Effector CD4-positive, alpha-beta T cell (primary cell): ENCODE measurements at regions not wholly inside any gene's neighbourhood (a gene's known extent, or its start where the extent isn't known, plus 50 kb on each side); places are given as distances from the start of the nearest gene placed in this dataset.
A peak's percentile ranks its signal among the peaks of the same experiment; 100 is the strongest.

Source experiments
- DNase-seq: peaks from one replicate; pipeline ENCODE4 v3.0.0-alpha.2; 2020

- DNase-seq = no peak
These were observed 134.3 kb upstream of the POU5F2 start for GRCh38 chr5:93875693-93876092.

DNA sequence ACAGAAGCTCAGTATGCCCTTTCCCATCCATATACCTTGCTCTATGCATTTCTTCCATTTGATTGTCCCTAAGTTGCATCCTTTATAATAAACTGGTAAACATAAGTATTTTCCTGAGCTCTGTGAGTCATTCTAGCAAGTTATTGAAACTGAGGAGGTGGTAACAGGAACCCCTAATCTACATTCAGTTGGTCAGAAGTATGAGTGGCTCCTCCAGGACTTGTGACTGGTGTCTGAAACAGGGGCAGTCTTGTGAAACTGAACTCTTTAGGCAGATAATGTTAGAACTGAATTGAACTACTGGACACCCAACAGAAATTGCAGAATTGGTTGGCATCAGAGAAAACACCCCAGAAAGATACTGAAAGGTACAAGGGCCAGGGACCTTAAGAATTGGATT, 133.1 kb upstream of the POU5F2 start:
- no peak for DNase-seq

DNA sequence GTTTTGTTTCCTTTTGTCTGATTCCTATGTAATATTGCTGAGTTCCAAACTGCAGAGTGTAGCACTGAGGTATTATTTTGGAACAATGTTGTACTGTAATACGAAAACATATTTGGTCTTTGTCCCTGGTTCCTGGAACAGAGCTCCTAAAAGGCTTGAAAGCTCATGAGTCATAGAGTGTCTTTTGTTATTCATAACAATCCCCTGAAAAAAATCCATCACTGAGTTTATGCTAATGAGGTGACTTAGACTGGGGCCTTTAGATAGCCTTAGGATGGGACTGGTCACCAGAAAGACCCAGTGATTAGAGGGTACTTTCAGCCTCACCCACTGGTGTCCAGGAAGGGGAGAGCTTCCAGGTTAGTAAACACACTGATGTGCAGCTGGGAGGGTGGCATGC, 132.7 kb upstream of the POU5F2 start:
- DNase-seq = no peak

DNA sequence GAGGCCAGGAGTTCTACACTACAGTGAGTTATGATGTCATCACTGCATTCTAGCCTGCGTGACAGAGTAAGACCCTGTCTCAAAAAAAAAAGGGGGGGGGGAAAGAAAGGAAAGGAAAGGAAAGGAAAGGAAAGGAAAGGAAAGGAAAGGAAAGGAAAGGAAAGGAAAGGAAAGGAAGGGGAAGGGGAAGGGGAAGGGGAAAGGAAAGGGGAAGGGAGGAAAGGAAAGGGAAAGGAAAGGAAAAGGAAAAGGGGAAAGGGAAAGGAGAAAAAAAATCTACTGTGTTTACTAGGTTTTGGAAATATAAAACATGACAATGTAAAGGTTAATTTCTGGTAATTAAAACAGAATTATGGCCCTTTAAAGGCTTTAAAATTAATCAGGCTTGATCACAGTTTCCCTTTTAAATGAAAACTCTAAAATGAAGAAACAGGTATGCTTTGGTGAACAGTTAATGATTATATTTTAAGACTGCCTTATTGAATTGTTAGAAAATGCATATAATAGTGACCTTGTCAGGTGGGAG, 131.9 kb upstream of the POU5F2 start:
- DNase-seq = no peak

DNA sequence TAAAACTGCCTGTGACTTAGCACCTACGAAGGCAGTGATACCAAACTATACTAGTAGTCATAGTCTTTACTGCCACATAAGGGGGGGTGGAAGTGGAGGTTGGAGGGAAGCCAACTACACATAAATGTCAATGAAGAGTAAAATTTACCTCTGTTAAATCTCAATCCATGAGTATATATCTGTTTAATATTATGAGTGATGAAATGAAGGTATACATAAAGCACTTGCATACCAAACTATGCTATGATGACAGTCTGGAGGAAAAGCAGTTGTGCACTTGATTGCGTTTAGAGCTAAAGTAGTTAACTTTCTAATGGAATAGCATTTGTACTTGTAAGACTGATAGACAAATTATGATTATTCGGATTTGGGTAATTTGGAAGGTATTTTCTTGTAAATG, 129.2 kb upstream of the POU5F2 start:
- DNase-seq = no peak

GRCh38 chr5:93868851-93869250, 127.5 kb upstream of the POU5F2 start:
- no peak for DNase-seq

DNA sequence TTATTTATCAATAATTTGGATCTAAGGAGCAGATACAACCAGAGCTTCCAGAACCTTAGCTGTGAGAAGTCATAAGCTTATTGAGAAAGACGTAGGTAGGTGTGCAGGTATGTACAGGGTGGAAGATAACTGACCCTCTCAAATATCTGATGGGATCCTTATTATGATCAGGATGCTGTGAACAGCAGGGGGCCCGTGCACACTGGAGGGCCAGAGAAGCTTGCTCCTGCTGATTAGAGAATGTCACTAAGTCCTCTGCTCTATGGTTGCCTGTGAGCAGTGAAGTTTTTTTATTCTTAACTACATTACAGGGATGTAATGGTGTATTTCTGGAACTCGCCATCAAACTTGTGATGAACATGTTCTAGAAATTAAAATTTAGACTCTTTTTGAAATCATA, 108.9 kb upstream of the POU5F2 start:
- no peak for DNase-seq

- no peak for DNase-seq
These were observed 104.0 kb upstream of the POU5F2 start for GRCh38 chr5:93845376-93845775.

- DNase-seq = no peak
These were observed 90.0 kb upstream of the POU5F2 start for GRCh38 chr5:93831449-93831848.

- no peak for DNase-seq
These were observed 89.5 kb upstream of the POU5F2 start for GRCh38 chr5:93830893-93831292.

GRCh38 chr5:93829346-93829745, 87.9 kb upstream of the POU5F2 start:
- DNase-seq = no peak

- DNase-seq = no peak
These were observed 80.6 kb upstream of the POU5F2 start for GRCh38 chr5:93821891-93822415.

GRCh38 chr5:93819668-93820067, 78.3 kb upstream of the POU5F2 start:
- no peak for DNase-seq

DNA sequence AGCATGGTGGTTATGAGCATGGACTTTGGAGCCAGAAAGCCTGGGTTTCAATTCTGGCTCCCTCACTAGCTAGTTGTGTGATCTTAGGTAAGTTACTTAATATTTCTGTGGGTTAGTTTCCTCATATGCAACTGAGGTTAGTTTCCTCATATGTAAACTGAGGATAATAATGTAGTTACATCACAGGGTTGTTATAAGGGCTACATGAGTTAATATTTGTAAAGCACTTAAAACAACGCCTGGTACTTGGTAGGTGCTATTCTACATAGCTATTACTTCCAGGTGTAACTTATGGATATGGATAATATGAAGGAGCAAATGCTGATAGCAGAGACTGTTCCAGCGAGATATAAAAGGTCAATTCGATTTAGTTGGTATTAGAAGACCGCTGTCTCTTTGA, 69.4 kb upstream of the POU5F2 start:
- no peak for DNase-seq

DNA sequence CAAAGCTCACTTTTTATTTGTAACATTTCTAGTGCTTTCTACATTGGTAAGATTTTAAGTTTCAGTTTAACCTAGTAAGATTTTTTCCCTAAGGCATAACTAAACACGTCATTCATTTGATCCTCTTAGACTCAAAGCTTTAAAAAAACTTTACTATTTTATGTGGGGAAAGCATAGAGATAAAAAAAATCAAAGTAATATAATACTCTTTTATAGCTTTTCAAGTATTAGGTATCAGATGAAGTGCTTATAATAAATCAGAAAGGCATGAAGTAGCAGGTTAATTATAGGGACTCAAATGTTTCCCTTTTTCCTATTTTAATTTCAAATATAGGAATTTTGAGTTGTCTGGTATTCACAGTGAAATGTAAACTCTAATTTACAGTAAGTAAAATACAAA, 68.0 kb upstream of the POU5F2 start:
- no peak for DNase-seq

GRCh38 chr5:93807846-93808245, 66.4 kb upstream of the POU5F2 start:
- DNase-seq = no peak

DNA sequence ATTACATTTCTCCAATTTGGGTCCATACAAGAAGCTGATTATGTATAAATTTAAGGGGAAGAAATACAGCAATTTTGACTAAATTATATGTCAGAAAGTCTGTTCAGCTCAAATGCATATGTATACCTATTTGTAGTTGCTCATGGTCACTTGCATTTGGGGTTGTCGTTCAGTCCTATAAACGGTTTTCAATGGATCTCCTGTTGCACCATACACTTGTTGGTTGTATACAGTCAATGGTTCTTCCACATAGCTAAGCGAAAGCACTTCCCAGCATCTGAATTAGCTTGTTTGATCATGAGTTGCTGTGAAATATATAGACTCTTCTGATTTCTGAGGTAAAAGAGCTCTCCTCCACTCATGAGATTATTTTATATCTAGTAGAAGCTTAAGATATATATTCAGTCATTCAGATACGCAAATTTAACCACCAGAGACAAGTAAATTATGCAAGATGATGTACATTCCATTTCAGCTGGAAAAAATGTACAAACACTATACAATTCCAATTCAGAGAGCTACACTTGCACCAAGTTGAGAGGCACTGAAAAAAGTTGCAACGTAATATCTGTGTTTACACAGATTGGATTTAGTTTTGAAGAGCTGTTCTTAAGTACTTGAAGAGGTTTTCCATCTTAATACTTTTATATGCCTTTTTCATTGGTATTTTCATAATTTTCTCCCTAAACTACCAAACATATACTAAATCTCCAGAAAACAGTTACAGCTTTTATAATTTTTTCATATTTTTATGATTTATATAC, 64.4 kb upstream of the POU5F2 start:
- no peak for DNase-seq

DNA sequence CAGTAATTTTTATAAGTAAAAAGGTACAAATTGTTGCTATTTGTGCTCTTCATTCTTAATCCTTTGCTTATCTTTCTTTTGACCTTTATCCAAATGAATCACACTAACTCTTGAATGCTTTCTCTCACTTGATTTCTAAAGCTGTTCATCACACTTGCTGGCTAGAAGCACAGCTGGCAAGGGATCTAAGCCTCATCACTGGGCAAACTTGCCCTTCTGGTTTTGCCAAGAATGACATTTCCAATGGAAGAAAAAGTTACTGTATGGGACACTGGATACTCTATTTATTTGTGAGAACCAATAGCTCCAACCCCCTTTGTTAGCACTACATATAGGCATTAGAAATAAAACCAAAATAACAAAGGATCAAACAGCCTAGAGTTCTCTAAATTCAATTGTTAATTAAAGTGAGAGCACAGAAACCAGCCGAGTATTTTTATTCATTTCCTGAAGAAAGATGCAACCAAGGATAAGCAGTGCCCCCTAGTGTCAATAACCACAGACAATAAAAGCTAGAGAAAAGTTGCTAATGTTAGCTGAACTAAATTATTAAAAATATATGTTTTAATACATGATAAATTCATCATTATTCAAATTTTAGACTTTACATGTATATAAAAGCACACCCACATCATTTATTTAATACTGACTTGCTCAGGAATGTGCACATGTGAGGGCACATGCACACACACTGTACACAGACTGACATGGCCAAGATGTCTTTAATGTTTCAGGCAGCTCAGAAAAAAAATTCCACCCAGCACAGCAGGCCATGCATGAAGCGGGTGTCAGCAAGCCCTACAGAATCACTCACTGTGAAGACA, 59.8 kb upstream of the POU5F2 start:
- DNase-seq = peak; percentile 14

DNA sequence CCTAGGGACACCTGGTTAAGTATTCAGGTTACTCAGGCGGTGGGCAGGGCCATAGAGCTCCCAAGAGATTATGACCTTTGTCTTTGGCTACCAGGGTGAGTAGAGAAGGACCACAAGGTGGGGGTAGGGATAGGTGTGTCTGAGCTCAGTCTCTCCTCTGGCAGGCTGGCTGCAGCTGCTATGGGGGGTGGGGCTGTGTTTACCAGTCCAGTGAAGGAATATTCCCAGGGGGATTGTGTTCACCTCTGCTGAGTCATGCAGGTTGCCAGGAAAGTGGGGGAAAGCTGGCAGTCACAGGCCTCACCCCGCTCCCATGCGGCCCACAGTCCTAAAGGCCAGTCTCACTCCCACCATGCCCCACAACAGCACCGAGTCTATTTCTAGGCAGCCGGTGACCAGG, 53.6 kb upstream of the POU5F2 start:
- DNase-seq = no peak

GRCh38 chr5:93793159-93793781, 51.9 kb upstream of the POU5F2 start:
- no peak for DNase-seq

DNA sequence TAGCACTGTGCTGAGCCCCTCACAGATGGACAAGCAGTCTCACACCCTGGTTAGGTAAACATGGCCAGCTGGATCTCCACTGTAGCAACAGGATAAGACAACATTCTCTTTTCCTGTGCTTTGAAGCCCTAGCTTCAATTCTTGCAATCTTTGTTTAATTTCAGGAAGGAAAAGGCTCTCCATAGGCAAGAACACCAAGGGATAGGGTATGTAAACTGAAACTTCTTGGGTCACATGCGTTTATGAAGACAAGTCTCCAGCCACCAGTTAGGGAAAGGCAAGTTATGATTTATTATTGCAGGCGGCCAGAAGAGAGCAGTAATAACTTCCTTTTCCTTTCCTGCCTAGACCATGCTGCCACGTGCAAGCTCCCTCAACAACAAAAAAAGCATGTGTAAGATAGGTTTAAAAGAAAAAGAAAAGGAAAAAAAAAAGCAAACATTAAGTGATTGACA, 50.1 kb upstream of the POU5F2 start:
- no peak for DNase-seq
